PC-9 (cell line): ENCODE measurements at regions not wholly inside any gene's neighbourhood (a gene's known extent, or its start where the extent isn't known, plus 50 kb on each side); places are given as distances from the start of the nearest gene placed in this dataset.

Experiments used
- EZH2 ChIP-seq: fragments of 200-600 bp; sonication (generic); IDR thresholded peaks from 2 replicates; pipeline ENCODE4 v1.8.0; 2017; ENCODE audit warnings: antibody characterized with exemption, low read depth
- TF ChIP-seq, protein P1 (sequence below): fragments of 200-600 bp; sonication (generic); conservative IDR thresholded peaks from 2 replicates; pipeline ENCODE4 v1.6.1; 2017; ENCODE audit warnings: mixed run types, antibody characterized with exemption, mild to moderate bottlenecking, moderate library complexity

DNA sequence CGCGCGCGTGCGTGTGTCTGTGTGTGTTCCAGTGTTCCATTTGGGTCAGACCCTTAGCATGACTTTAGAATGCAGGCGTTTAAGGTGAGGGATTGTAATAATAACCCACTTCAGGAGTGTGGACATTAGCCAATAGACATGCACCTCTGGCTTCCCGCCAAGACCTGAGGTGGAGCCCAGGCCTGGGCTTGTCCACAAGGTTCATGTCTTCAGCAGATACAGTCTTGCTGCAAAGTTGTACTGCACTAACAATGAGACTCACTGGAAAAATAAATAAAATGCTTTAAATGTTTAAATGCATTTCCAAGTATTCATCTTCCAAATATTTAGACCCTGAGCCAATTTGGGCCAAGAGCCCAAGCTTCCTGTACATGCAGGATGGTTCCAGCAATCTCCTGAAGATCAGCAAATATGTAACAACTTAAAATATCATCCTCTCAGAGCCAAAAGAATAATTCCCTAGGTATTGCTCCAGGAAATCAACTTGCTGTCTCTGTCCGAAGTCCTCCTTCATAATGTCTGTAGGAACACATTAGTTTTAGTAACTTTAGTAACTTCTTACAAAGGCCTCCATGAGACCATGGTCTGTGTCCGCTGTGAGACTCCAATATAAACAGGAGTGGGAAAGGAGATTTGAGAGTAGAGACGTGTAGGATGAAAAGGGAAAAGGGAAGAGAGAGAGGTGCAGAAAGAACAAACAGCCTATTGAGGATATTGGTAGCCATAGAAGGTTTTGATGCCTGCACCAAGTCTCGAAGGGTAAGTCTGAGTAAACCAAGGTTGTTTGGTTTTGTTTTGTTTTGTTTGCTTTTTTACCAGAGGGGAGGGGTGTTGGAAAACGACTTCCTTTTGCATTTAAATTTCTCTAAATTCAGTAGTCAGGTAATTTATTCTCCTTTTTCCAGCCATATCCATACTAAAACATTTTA, 98.5 kb upstream of the KLF3 start:
- no peak for TF ChIP-seq EZH2
- TF ChIP-seq, protein P1, sequence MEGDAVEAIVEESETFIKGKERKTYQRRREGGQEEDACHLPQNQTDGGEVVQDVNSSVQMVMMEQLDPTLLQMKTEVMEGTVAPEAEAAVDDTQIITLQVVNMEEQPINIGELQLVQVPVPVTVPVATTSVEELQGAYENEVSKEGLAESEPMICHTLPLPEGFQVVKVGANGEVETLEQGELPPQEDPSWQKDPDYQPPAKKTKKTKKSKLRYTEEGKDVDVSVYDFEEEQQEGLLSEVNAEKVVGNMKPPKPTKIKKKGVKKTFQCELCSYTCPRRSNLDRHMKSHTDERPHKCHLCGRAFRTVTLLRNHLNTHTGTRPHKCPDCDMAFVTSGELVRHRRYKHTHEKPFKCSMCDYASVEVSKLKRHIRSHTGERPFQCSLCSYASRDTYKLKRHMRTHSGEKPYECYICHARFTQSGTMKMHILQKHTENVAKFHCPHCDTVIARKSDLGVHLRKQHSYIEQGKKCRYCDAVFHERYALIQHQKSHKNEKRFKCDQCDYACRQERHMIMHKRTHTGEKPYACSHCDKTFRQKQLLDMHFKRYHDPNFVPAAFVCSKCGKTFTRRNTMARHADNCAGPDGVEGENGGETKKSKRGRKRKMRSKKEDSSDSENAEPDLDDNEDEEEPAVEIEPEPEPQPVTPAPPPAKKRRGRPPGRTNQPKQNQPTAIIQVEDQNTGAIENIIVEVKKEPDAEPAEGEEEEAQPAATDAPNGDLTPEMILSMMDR = no peak
